ENCODE measurements at regions not wholly inside any gene's neighbourhood (a gene's known extent, or its start where the extent isn't known, plus 50 kb on each side); places are given as distances from the start of the nearest gene placed in this dataset.

DNA sequence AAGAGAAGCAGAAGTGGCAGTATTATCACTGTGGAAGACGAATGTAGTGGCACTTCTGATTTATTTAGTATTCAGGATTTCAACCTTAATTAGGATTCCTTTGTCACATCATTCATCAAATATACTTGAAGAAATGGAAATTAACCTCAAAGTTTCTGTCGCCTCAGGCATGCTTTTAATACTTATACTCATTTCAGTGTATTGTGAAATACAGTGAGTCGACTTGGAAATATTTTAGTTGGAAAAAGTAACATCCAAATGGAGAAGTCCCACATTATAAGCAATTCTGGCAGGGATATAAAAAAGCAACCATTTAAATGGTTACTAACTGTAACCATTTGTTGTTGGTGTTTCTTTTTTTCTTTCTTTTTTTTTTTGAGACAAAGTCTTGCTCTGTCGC, 648.8 kb downstream of the ARL4A start:
- no peak for DNase-seq

DNA sequence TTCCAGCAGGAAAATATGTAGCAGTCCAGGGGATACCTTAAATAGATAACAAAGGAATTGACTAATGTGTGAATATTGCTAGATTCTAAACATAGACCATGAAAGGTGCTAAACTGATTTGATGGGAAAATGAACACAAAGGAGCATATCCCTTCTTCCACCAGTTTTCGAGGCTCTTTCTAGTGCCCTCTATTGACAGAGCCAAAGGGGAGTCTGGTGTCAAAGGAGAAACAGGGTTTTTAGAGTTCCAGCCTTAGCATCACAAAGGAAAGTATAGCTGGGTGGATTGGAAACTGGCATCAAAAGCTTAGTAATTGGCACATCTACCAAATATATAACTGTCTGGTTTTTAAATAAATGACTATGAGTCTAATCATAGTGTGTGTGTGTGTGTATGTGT, 636.8 kb downstream of the ETV1 start:
- DNase-seq: no peak

DNA sequence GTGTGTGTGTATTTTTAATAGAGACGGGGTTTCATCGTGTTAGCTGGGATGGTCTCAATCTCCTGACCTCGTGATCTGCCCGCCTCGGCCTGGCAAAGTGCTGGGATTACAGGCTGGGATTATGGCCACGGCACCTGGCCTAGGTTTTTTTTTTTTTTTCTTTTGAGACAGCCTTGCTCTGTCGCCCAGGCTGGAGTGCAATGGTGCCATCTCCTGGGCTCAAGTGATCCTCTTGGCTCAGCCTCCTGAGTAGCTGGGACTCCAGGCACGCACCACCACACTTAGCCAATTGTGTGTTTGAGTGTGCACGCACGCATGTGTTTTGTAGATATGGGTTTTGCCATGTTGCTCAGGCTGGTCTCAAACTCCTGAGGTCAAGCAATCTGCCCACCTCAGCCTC, 629.8 kb downstream of the ETV1 start:
- no peak for DNase-seq

DNA sequence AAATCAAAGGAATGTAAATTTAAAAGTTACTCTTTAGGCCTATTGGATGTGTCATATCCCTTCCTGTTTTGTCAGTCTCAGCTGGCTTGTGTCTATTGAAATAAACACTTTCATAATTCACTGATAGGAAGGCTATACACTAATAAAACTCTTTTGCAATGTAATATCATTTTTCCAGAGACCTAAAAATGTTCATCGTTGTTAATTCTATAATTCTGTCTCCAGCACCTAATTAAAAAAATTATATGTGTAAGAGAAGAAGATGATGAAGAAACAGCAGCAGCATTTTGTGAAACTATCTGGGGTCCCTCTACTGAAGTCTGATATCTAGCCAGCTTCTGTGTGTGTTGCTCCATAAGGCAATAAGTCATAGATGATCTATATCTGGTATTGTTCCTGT, 602.7 kb downstream of the ETV1 start:
- DNase-seq: no peak

DNA sequence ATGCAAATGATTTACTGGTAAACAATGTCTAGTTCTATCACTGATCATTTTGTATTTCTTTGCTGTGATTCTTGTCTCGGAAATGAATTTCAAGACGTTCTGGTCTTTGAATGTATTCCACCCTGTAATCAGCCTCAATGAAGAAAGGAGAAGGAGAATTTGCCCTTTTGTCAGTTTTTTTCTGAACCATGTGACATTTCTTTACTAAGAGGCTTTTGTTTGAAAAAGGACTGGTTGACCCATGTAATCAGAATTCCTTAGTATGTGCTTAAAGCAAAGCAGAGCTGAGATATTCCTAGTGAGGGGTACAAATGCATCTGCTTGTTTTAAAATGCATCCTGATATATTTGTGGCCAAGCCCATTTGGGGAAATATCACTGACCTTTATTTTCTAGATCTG, 581.6 kb downstream of the ETV1 start:
- no peak for DNase-seq

DNA sequence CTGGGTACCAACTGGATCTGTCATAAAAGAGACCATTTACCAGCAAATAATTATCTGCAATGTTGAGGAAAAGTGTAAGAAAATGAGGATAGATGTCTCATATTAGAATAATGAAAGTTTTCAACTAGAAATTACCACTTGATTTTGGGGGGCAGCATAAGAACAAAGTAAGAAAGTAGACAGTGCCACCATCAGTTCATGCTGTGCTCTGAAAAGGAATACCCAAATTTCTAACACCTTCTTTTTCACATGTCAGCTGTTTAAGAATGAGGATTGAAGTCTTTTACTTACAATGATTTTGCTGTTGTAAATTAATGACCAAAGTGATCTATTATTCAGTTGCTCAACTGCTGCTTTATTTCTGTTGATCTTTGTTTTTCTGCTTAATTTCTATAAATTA, 578.3 kb downstream of the ETV1 start:
- no peak for DNase-seq

DNA sequence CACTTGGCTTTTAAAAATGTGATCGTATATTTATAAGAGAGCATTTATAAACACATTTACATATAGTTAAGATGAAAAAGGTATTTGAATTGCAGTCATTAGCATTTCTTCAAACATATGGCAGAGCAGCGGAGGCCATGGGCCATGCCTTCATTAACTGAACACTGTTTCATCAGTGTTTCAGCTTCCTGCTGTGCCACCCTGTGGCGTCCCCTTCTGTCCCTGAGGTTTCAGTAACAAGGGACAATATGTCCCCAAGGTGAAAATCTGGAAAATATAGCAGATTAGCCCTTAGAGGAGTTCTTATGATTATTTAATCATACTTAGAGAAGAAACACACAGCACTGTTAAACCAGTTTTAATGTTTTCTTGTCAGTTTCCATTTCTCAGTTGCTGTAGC, 577.8 kb downstream of the ETV1 start:
- no peak for DNase-seq

DNA sequence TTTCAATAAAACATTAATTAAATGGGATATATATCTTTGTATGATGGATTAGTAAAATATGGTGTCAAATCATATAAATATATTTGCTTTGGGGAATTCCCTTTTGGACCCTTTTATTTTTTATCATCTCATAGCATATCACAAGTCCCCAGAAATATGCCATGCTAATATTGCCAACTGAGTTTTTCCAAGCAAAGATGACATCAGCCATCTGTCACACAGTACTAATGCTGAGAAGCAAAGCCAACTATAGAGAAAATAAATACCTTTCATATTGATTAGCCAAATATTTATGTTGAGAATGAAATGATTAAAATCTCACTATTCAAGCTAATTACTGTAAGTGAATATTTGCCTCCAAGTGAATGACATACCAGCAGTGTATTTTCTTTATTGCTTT, 575.3 kb downstream of the ETV1 start:
- DNase-seq: no peak

DNA sequence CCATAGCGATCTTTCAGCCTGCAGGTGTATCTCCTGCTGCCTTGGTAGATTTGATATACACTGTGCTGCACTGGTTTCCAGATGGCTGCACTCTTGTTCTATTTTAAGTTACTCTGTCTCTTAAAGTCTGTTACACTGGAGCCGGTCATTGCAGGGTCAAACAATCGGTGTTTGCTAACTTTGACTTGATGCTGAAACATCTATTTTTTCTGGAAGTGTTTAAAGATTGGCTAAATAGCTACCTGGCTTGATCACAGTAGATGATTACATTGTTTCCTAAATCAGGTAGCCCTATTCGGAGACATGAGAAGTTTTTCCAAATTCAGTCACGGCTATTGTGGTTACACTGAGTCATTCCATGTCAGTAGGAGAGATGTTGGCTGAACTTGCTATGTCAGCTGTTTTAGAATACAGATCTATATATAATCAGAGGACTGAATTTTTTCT, 574.8 kb downstream of the ETV1 start:
- DNase-seq: no peak

DNA sequence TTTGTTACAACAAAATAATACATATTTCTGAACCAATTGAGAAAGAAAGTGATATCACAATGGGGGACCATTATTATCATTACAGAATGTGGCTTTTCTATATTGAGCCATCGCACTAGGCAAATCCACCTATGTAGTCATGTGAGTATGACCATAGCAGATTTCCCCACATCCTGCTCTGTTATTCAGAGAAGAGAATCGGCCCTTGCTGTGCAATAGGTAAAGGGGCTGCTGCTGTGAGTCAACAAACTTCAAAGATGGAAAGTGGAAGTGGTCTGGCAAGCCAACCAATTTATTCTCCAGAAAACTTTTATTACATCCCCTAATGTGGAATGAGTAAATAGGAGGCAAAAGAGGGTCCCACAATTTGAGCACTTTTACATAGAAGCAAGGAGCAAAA, 573.4 kb downstream of the ETV1 start:
- DNase-seq: no peak

DNA sequence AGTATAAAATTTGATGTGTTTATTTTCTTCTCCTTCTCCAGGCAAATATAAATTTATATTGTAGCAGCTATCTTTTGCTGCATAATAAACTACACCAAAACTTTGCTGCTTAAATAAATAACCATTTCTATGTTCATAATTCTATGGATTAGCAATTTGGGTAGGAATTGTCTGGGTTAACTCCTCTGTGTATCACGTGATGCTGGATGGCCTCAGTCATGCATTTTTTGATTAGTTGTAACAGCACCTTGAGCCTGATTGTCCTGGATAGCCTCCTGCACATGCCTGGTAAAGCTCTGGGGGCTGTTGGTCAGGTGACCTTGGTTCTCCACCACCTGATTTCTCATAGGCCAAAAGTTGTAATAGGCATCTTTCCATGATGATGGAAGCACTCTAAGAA, 572.9 kb downstream of the ETV1 start:
- DNase-seq: no peak

DNA sequence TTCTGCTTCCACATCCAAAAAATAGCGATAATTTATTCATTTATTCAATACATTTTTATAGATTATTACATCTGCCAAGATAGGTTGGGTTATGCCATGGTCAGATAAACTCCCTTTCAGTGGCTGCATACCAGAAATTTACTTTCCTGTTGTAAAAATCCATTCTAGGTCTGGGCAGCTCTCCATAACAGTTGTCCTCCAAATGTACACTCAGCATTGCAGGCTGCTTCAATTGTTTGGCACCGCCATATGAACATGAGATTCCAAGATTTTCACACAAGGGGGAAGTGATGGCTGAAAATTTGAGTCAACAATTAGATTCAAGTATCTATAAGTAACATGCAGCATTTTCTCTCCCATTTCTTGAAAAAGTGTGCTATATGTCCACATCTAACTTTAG, 568.7 kb downstream of the ETV1 start:
- no peak for DNase-seq

DNA sequence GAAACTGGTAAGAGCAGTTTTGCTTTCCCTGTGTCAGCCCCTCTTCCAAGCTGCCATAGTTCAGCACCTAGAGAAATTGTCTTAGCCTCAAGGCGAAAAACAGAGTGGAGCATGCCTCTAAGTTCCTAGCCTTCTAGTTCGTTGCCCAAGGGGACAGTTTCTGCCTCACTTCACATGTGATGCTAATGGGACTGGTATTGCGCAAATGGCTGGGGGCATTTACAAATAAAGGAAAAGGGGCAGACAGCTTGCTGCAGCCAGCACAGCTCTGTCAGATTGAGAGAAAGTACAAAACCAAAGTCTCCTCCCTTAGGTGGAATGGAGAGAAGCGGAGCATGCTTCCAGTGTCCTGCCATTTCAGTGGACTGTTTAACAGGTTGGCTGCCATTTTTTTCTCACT, 567.7 kb downstream of the ETV1 start:
- DNase-seq: no peak

DNA sequence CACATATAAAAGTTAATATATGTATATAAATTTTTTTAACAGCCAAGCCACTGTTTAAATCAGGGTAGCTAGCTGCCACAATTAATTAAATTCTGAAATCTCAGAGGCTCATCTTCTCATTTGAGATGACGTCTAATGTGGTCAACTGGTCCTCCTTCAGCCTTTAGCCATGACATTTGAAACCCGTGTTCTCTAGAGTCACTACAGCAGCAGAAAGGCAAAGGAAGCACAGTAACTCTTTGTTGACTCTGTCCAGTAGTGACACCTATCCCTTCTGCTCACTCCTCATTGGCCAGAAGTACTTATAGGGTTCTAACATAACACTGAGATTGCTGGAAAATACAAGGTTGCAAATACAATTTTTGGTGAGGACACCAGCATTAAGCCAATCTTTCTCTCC, 555.5 kb downstream of the ETV1 start:
- DNase-seq: no peak

DNA sequence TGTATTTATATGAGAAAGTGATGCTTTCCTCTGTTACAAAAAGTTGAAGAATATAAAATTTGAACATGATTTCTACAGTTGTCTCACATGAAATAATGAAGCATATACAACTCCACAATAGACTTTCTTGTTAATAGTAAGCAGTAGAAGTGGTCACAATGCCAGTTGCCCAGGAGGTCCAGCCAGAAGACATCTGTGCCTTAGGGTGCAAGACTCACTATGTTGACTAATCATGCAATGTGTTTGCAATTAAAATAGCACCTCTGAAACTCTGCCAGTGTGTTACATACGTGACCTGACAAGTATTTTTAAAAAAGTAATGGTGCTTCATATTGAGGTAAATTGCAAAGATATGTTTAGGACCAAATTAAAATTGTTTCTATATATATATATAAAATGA, 547.2 kb downstream of the ETV1 start:
- DNase-seq: no peak

DNA sequence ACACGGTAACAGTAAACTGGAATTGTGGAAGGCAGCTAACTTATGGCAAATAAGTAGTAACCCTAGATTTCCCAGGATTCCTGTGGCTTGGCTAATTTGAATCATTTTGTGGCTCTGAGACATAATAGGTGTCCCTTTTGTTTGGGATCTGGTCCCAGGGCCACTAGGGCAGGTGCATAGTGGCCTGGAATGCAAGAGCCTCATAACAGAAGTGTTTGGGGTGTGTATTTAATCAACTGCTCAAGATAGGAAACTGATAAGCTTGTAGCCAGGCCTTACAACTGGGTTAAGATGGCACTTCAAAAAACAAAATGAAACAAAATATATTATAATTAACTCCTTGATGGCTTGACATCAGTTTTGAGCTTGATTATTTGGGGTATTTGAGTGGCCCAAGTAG, 541.8 kb downstream of the ETV1 start:
- DNase-seq: no peak

DNA sequence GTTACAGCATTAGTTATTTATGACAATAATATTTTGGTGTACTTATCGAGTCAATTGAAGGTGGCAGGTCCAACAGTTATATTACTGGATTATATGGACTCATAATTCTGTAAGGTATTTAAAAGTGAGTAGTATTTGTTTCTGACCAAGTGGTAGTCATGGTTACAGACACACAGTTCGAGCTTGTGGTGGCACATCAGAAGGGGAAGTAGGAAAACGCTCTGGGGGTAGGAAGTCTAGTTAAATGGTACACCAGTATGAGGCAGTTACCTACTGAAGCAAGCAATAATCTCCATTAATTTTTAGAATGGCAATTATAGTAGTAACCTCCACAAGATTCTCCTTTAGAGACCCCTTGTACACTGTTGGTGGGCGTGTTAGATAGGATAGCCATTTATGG, 541.2 kb downstream of the ETV1 start:
- no peak for DNase-seq

DNA sequence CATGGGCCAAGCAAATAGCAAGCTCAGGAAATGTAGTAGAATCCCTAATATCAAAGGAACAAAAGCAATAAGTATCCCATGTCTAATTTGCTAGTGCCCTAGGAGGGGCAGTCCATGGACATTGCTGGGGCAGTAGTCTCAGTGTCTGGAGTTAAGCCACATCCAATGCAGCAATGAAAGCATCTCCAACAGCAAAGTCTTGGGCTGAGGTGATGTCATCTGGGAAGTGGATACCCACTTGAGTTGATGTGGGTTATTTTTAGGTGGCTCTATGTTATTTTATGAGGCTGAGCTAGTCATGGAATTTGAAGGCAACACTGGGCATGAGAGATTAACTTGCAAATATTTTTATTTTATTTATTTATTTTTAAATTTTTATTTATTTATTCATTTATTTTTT, 540.0 kb downstream of the ETV1 start:
- no peak for DNase-seq

DNA sequence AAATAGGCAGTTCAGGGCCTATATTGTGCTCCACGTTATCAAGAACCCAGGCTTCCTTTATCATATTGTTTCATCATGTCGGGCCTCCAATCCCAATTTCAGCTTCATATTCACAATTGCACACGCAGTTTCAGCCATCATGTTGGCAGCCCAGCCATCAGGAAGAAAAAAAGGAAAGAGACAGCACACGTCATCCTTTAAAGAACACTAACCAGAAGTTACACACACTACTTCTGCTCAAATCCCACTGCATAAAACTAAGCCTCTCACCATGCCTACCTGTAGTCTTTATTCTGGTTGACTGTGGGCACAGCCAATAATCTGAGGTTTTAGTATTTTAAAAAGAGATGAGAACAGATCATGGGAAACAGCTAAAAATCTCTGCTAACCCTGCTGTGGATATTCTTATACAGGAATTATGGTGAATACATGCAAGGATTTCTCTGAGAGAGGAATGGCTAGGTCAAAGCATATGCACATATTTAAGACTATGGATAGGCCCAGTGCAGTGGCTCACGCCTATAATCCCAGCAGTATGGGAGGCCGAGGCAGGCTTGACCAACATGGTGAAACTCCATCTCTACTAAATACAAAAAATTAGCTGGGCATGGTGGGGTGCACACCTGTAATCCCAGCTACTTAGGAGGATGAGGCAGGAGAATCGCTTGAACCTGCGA, 534.4 kb downstream of the ETV1 start:
- no peak for DNase-seq

DNA sequence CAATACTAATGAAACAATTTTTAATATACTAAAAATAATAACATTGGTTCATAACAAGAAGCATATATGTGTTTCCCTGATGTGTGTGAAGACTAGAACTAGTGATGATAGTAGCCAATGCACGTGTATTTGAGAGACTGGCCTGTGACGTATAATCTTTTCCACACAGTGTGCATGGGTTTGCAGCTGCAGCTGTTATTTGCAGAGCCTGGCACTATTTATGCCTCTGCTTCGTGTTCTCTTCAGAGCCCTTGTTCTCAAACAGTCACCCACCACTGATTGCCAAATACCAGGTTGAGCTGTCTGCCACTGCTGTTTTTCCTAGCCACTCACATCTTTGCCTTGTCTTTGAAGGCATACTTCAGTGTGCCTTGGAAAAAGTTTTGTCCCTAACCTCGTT, 531.7 kb downstream of the ETV1 start:
- no peak for DNase-seq

DNA sequence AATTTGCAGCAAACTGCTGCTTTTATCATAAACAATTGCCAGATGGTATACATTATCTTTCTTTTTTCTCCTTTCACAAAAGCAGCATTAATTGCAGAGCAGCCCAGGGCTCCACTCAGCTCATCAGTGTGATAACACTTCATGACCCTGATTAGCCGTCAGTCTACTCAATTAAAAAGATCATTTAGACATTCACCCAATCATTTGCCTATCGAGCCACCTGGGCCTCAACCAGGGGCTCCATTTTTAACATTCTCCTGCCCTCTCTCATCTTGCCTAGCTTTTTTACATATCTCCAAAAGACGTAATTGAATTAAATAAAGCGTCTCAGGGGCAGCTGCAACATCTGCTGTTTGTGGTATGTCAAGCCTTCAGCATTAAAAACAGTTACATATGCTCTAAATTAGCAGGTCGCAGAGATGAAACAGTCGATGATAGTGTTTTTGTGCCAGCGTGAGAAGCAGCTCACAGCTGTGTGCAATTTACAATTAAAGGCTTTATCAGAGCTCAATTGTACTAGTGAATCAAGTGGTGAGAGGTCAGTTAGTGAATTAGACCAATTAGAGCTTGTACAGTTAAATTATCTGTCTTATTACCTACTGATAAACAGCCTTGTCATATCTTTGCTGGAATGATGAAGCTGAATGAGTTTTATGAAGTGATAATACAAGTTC, 522.5 kb downstream of the ETV1 start:
- no peak for DNase-seq

DNA sequence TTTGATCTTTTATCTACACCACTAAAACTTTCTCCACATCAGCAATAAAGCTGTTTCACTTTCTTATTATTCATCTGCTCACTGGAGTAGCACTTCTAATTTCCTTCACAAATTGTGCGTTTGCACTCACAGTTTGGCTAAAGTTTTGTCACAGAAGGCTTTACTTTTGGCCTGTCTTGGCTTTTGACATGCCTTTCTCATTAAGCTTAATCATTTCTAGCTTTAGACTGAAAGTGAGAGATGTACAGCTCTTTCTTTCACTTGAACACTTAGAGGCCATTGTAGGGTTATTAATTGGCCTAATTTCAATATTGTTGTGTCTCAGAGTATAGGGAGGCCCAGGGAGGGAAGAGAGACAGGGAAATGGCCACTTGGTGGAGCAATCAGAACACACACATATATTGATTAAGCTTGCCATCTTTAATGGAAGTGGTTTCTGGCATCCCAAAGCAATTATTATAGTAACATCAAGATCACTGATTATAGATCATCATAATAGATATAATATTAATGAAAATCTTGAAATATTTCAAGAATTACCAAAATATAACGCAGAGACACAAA, 512.5 kb downstream of the ETV1 start:
- no peak for DNase-seq

DNA sequence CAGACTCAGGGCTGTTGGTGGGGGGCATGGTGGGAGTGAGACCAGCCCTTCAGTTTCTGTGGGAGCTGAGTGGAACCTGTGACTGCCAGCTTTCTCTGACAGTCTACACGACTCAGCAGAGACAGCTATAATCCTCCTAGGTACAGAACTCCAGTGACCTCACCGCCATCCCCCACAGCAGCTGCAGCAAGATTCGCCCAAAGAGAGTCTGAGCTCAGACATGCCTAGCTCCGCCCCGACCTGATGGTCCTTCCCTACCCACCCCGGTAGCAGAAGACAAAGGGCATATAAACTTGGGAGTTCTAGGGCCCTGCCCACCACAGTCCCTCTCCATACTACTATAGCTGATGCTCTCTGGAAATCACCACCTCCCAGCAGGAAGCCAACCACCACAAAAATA, 500.1 kb downstream of the ETV1 start:
- DNase-seq: no peak

DNA sequence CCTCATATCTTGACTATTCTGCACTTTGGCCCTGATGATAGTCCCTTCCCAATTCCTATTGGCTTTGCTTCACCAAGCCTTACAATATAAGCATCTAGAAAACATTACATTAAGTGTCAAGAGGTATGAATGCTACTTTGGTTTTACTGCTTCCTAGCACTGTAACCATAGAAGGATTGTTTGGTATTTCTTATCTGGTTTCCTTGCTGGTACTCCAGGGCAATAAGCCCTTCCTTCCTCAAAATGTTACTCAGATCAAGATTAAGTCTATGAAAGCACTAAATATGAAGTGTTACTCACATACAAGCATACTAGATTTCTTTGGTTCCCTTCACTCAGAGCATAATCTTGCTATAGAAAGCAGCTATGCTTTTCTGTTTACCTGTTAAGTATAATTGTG, 492.5 kb downstream of the ETV1 start:
- no peak for DNase-seq

DNA sequence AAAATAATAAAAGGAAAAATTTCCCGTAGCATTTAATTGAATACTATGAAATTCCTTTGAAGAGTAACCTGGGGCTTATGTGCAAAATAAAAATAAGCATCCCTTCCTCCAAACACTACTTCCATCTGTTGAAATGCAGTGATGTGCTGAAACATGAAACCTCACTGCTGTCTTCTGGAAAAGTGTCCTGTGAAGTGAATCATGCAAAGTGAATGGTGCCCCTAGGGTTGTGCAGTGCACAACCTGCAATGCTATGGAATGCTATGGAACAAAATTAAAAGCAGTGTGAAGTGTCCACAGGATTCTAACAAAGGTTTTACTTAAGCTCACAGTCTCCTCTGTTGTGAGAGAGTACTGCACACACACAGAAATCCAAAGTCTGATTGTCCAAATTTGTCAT, 480.9 kb downstream of the ETV1 start:
- no peak for DNase-seq

Measured in NCI-H187 (cell line).